DMS79 treated with DMSO at 0.1 percent for 48 hours (cell line): ENCODE measurements at regions not wholly inside any gene's neighbourhood (a gene's known extent, or its start where the extent isn't known, plus 50 kb on each side); places are given as distances from the start of the nearest gene placed in this dataset.

Experiments
- DNase-seq: peaks from one replicate; lab custom pipeline; 2025; lab: John Stamatoyannopoulos, UW

DNA sequence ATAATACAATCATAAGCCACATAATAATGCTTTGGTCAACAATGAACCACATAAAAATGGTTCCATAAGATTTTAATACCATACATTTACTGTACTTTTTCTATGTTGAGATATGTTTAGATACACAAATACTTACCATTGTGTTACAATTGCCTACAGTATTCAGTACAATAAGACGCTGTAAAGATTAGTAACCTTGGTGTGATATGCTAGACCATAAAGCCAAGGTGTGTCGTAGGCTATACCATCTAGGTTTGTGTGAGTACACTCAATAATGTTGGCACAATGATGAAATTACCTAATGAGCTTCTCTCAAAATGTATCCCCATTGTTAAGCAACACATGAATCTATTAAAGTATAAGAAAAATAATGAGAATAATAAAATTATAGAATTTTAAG is 662.3 kb downstream of the SATB2 start:
- no peak for DNase-seq

- DNase-seq = no peak
Observed at GRCh38 chr2:198791623-198792022, 666.1 kb downstream of the SATB2 start.

DNA sequence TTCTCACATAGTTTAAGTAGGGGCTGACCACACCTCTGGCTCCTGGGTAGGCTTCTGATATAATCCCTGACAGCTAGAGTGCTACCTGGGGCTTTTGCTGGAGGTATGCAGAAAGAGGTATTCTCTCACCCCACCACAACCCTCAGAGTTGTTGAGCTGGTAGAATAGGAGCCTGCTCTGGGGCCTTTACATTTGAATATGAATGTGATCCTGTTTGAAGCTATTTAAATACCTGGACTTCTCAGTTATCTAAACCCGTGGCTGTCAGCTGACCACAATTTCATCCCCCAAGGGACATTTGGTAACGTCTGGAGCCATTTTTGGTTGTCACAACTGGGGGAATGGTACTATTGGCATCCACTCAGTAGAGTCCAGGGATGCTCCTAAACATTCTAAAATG is 669.1 kb downstream of the SATB2 start:
- no peak for DNase-seq

DNA sequence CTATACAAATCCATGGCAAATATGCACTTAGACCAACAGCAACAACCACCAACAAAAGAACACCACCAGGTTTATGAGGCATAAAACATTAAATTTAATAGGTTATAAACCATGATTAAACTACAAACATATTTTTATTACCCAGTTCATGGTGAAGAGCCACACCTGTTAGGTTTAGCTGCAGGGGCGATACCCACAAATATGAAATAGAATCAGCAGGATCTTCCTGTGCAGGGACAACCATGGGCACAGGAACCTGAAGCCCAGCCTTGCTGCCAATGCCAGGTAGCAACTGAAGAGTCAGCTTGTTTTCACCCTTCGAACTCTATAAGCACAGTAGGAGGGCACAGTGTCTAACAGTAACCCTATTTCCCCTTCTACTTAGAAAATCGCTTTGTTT is 675.0 kb downstream of the SATB2 start:
- no peak for DNase-seq

GRCh38 chr2:198776616-198777406 is 680.9 kb downstream of the SATB2 start:
- no peak for DNase-seq

- DNase-seq = no peak
Observed at GRCh38 chr2:198775737-198776136, 682.0 kb downstream of the SATB2 start.

DNA sequence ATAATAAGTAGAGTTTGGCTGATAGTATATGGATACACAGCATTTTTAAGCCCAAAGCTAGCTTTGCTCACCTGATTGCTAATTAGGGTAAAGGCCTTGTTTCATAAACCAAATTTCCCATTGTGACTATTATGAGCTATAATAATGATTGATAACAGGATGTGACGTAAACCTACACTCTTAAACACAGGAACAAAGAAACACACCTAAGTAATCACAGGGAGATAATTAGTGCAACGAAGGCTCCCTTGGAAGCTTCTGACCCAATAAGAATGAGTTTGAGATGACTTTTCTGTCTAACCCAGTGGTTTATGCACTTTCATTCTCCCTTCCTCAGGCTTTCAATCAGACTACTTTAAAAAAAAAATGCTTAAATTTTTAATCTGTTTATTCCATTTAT is 683.2 kb downstream of the SATB2 start:
- DNase-seq = no peak

GRCh38 chr2:198767694-198768093 is 690.0 kb downstream of the SATB2 start:
- DNase-seq = no peak

DNA sequence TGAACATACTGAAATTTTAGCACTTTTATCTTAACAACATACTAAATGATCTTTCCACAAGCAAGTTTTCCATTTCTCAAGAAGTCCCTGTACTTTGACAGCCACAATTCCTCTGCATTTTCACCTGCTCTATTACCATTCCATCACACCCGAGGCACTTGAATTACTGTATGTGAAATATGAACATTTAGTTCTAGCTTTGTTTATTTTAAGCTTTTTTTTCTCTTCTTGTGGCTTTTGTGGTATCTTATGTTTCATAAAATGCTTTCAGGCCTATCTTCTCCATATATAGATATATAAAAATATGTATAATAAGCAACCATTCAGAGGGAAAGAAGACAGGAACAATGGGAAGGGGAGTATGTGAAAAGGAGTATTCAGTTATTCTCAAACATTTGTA is 693.9 kb downstream of the SATB2 start:
- no peak for DNase-seq

GRCh38 chr2:198762441-198762840 is 695.3 kb downstream of the SATB2 start:
- no peak for DNase-seq

DNA sequence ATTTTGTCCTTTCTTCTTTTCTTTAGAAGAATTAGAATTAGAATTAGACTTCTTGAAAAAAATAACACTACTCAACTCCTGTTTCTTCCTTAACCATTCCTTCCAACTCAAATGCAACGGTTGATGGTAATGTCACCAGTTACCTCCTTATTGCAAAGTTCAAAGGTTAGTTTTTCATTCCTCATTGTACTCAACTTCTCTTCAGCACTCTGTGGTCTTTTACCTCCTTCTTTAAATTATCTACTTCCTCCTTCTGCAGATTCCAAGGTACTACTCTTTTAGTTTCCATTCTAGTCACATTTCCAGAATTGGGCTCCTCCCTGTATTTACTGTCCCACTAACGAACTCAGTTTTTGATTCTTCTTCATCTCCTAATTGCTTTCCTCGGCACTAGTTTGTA is 700.7 kb downstream of the SATB2 start:
- no peak for DNase-seq

DNA sequence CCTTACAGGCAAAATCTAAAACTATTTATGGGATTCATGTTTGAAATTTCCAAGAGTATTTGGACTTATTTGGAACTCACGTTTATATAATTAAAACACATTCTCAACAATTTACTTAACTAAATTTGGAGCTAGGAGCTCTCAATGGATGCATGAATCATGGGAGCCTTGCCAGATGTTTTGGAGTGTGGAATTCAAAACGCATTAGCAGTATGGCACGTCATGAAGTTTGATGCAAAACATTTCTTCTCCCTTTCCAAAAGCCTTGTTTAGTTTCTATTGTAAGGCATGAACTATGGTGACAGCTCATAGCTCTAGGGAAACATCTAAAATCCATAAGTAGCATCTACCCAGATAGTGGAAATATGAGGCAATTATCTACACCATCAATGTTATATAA is 701.6 kb downstream of the SATB2 start:
- DNase-seq = no peak

DNA sequence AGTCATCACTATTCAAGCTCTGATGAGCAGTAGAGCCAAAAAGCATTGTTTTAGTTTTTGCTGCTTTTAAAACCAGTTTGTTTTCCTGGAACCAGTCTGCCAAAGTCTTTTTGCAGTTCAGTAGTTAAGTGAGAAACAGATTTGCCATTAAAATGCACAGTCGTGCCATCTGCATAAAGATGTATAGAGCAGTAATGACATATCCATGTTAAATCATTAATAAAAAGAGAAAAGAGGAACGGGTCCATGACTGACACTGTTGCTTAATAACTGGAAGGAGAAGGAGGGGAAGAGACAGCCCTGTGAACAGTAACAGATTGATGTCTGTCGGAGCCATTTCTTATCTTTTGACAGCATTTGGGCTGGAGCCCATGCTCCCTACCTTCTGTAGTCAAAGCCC is 704.6 kb downstream of the SATB2 start:
- no peak for DNase-seq

DNA sequence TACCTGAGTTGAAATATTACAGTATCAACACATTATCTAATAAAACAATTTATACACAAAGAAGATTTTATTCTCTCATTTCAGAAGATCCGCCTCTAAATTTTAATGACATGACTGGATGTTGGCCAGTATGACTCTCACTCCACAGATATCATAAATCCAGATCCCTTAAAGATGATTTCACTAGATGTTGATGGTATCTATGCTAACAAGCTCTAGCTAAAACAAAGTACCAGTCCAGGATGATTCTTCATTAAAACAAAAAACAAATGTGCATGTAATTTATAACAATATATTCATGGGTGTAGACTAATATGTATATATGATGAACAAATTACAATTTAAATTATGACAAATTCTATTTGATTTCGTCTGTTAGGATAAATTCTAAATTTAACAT is 708.4 kb downstream of the SATB2 start:
- DNase-seq = no peak

GRCh38 chr2:198731842-198732399 is 725.8 kb downstream of the SATB2 start:
- DNase-seq = no peak

GRCh38 chr2:198720266-198720665 is 737.5 kb downstream of the SATB2 start:
- no peak for DNase-seq

GRCh38 chr2:198717451-198717850 is 740.3 kb downstream of the SATB2 start:
- no peak for DNase-seq

- DNase-seq = no peak
Observed at GRCh38 chr2:198715302-198715835, 742.4 kb downstream of the SATB2 start.

- DNase-seq = no peak
Observed at GRCh38 chr2:198712485-198712884, 745.3 kb downstream of the SATB2 start.

- no peak for DNase-seq
Observed at GRCh38 chr2:198711484-198711883, 746.3 kb downstream of the SATB2 start.

- no peak for DNase-seq
Observed at GRCh38 chr2:198710562-198710961, 747.2 kb downstream of the SATB2 start.

DNA sequence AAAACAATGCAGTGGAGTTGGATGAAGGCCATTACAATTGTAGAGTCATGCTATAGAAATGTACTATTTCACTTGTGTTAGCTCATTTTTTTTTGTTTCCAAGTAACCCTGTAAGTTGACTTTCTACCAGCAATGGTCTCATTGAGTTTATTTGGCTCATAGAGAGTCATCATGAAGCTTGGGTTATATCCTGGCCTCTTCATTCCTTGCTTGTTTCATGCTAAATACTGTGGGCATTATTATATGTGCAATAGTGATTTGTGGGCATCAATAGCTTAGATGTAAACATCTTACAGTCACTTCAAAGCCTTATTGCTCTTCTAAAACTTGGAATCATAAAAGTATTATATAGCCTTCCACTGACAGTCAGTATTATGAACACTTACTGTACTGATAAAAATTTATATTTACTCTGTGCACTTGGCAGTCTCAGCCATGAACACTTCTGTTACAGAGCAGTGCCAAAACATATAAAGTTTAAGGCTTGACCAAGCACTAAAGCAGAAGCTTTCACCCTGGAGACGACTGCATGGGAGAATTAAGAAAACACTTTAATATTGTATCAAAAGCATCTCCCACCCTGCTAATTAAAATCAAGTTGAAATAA is 751.2 kb downstream of the SATB2 start:
- DNase-seq = no peak

DNA sequence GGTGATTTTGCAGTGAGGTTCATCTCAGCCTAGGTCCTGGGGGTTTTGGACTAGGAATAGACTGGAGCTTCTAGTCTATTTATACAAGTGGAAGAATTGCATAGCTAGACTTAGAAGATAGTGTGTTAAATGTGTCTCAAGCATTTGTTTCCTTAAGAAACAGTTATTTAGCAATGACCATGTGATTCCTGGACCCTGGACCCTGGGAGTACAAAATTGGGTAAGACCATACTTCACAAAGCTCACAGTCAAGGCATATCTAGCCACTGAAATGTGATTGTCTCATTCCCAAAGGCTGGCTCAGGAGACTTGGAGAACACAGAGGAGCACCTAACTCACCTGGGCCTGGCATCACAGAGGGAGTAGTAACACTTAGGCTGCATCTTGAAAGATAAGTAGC is 754.5 kb downstream of the SATB2 start:
- no peak for DNase-seq
